Stimulated activated naive B cell treated with anti-CD40 and anti-IgM and Interleukin-4, amounts not matched to agents 10 μg/mL and 1 μg/mL and 100 μg/mL, for 72 hours (primary cell): ENCODE measurements at regions not wholly inside any gene's neighbourhood (a gene's known extent, or its start where the extent isn't known, plus 50 kb on each side); places are given as distances from the start of the nearest gene placed in this dataset.
"Not testable (repeated sequence)": the region's sequence is repeated elsewhere in the genome, so short reads cannot be mapped to it uniquely, and the experiment has no call there.

ENCODE experiments used
- ATAC-seq, 2 donors: fragments of 150-1000 bp; cut with Tn5 transposase; replicated peaks; 2 replicates each; pipeline ENCODE4 v1.10.0; 2021; ENCODE audit warnings: moderate library complexity in 1 of 2
- DNase-seq: peaks from one replicate; pipeline ENCODE4 v3.0.0; 2021
- H3K27ac Mint-ChIP-seq: one replicate; pipeline ENCODE4 v1.8.0; 2022; ENCODE audit warnings: mild to moderate bottlenecking, mixed read lengths
- H3K27me3 Mint-ChIP-seq, 2 donors: one replicate each; pipeline ENCODE4 v1.8.0; 2022; ENCODE audit warnings: mixed read lengths in 2 of 2
- H3K36me3 Mint-ChIP-seq, 2 donors: one replicate each; pipeline ENCODE4 v1.8.0; 2022; ENCODE audit warnings: mixed read lengths in 2 of 2, mild to moderate bottlenecking in 1 of 2
- H3K4me1 Mint-ChIP-seq, 2 donors: one replicate each; pipeline ENCODE4 v1.8.0; 2022; ENCODE audit warnings: mixed read lengths in 2 of 2, mild to moderate bottlenecking in 1 of 2
- H3K4me3 Mint-ChIP-seq, 2 donors: one replicate each; pipeline ENCODE4 v1.8.0; 2022; ENCODE audit warnings: mild to moderate bottlenecking in 2 of 2, mixed read lengths in 2 of 2, moderate library complexity in 1 of 2
- H3K9me3 Mint-ChIP-seq, 2 donors: one replicate each; pipeline ENCODE4 v1.8.0; 2022; ENCODE audit warnings: mixed read lengths in 2 of 2, mild to moderate bottlenecking in 1 of 2

DNA sequence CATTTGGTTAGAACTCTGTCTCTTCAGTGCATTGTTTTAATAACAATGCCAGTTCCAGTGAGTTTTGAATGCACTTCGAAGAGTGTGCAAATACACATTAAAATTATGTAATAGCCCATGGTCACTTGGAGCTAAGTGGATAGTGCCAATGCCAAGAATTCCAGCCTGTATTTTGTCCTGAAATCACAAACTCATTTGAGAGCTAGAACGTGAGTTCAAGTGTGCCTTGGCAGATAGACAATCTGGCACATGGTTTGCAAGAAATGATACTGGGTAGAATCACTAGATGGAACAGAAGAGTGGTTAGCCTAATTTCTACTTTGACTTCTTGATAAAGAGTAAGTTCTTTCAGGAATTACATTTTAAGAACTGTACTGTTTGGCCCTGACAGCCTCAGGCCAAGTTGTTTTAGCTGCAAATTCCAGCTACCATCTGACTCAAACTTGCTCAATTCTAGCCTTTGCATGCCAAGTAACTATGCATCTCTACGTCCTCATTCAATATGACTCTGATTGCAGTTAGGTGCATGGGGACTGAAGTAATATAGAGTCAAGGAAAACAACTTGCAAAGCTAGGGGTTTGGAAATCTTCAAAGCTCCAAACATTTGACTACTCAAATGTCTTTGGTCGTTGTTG lies 131.9 kb upstream of the SMIM31 start:
- DNase-seq (no peak), ATAC-seq (no peak)
- Mint-ChIP-seq H3K9me3 (peaks cover 13 to 19% of the 10 kb centered on the region in 2 donors), H3K27me3 (no peaks in the 10 kb centered on the region), H3K4me1 (peaks cover 0 to 2% of the 10 kb centered on the region in 2 donors), H3K36me3 (no peaks in the 10 kb centered on the region), H3K4me3 (no peak overlapping the region), H3K27ac (no peak overlapping the region)

DNA sequence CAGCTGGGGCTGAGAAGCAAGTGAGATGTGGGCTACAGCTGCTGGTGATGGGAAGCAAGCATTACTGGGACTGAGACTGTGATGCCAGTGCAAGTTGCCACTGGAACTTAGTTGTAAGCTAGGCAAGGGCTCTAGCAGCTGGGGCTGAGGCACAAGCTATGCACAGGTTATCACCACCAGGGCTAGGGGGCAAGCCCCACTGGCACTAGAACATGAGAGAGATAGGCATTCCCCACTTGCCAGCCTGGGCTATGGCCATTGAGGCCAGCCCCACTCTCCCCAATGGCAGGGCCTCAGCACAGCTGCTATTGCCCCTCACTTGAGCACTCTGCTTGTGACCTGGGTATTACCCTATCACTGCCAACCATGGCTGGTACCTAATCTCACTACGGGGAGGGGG lies 130.8 kb upstream of the SMIM31 start:
- no peak for ATAC-seq
- Mint-ChIP-seq H3K4me1 (peaks cover 0 to 2% of the 10 kb centered on the region in 2 donors), H3K9me3 (peaks cover 18 to 21% of the 10 kb centered on the region in 2 donors), H3K27ac (no peak overlapping the region), H3K27me3 (no peaks in the 10 kb centered on the region), H3K4me3 (no peak overlapping the region), H3K36me3 (no peaks in the 10 kb centered on the region)
- DNase-seq = no peak

DNA sequence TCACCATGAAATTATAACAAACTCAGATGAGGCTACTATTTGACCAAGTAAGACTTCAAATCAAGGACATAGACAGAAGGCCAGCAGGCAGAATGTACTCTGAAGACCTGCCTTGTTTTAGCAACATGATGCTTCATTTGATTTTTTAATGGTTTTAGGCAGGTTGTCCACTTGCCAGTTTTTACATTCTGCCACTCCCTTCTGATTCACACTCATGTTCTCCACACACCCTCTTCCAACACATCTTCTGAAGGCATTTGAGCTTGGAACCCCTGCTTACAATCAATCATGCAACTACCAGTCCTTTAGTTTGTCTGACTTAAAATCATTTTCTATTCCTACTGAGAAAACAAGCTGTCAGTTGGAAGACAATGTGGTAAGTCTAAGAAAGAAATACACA lies 114.9 kb upstream of the SMIM31 start:
- Mint-ChIP-seq H3K9me3 (peaks cover 0 to 1% of the 10 kb centered on the region in 2 donors), H3K27ac (no peak overlapping the region), H3K4me1 (no peaks in the 10 kb centered on the region), H3K36me3 (no peaks in the 10 kb centered on the region), H3K4me3 (no peak overlapping the region), H3K27me3 (no peaks in the 10 kb centered on the region)
- DNase-seq (no peak), ATAC-seq (no peak)

GRCh38 chr4:164648151-164648848 lies 105.6 kb upstream of the SMIM31 start:
- Mint-ChIP-seq H3K9me3 (peaks cover 6 to 10% of the 10 kb centered on the region in 2 donors), H3K4me1 (no peaks in the 10 kb centered on the region), H3K36me3 (no peaks in the 10 kb centered on the region), H3K27ac (no peak overlapping the region), H3K4me3 (no peak overlapping the region), H3K27me3 (no peaks in the 10 kb centered on the region)
- ATAC-seq (no peak), DNase-seq (no peak)

GRCh38 chr4:164648849-164649212 lies 105.1 kb upstream of the SMIM31 start:
- Mint-ChIP-seq H3K4me1 (no peaks in the 10 kb centered on the region), H3K27me3 (no peaks in the 10 kb centered on the region), H3K4me3 (no peak overlapping the region), H3K27ac (no peak overlapping the region), H3K36me3 (no peaks in the 10 kb centered on the region), H3K9me3 (peaks cover 6 to 10% of the 10 kb centered on the region in 2 donors)
- ATAC-seq = no peak
- DNase-seq = no peak

GRCh38 chr4:164659765-164660164 lies 94.2 kb upstream of the SMIM31 start:
- H3K36me3 Mint-ChIP-seq = no peaks in the 10 kb centered on the region
- no peaks in the 10 kb centered on the region for H3K4me1 Mint-ChIP-seq
- DNase-seq (no peak), ATAC-seq (no peak)
- H3K27me3 Mint-ChIP-seq = no peaks in the 10 kb centered on the region
- no peak overlapping the region for H3K27ac Mint-ChIP-seq
- no peak overlapping the region for H3K4me3 Mint-ChIP-seq
- peaks cover 7 to 21% of the 10 kb centered on the region in 2 donors for H3K9me3 Mint-ChIP-seq

DNA sequence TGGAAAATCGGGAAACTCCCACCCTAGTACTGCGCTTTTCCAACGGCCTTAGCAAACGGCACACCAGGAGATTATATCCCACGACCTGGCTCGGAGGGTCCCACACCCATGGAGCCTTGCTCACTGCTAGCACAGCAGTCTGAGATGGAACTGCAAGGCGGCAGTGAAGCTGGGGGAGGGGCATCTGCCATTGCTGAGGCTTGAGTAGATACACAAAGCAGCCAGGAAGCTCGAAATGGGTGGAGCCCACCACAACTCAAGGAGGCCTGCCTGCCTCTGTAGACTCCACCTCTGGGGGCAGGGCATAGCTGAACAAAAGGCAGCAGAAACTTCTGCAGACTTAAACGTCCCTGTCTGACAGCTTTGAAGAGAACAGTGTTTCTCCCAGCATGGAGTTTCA lies 77.8 kb upstream of the SMIM31 start:
- DNase-seq, H3K27ac Mint-ChIP-seq, H3K4me1 Mint-ChIP-seq, ATAC-seq, H3K27me3 Mint-ChIP-seq, H3K9me3 Mint-ChIP-seq, H3K36me3 Mint-ChIP-seq, H3K4me3 Mint-ChIP-seq: not testable (repeated sequence)

- no peaks in the 10 kb centered on the region for H3K4me1 Mint-ChIP-seq
- H3K27ac Mint-ChIP-seq = no peak overlapping the region
- H3K4me3 Mint-ChIP-seq = no peak overlapping the region
- H3K9me3 Mint-ChIP-seq = no peaks in the 10 kb centered on the region
- no peaks in the 10 kb centered on the region for H3K27me3 Mint-ChIP-seq
- DNase-seq (no peak), ATAC-seq (no peak)
- no peaks in the 10 kb centered on the region for H3K36me3 Mint-ChIP-seq
Observed at GRCh38 chr4:164683040-164683439, 70.9 kb upstream of the SMIM31 start.

GRCh38 chr4:164695650-164696049 lies 58.3 kb upstream of the SMIM31 start:
- Mint-ChIP-seq H3K4me3 (no peak overlapping the region), H3K27me3 (peaks cover 0 to 3% of the 10 kb centered on the region in 2 donors), H3K9me3 (peaks cover 0 to 4% of the 10 kb centered on the region in 2 donors)

GRCh38 chr4:164700471-164700870 lies 53.5 kb upstream of the SMIM31 start:
- H3K27ac Mint-ChIP-seq = no peak overlapping the region
- ATAC-seq = no peak
- H3K9me3 Mint-ChIP-seq = peaks cover 0 to 2% of the 10 kb centered on the region in 2 donors
- DNase-seq = no peak
- H3K27me3 Mint-ChIP-seq = no peaks in the 10 kb centered on the region
- H3K4me3 Mint-ChIP-seq = no peak overlapping the region
- no peaks in the 10 kb centered on the region for H3K4me1 Mint-ChIP-seq
- H3K36me3 Mint-ChIP-seq = no peaks in the 10 kb centered on the region

More at GRCh38 chr4:164695650-164696049, 58.3 kb upstream of the SMIM31 start:
- Mint-ChIP-seq H3K36me3 (no peaks in the 10 kb centered on the region), H3K4me1 (no peaks in the 10 kb centered on the region), H3K27ac (no peak overlapping the region)
- ATAC-seq (no peak), DNase-seq (no peak)

GRCh38 chr4:164701665-164702064 lies 52.3 kb upstream of the SMIM31 start:
- no peak overlapping the region for H3K27ac Mint-ChIP-seq
- no peak for ATAC-seq
- DNase-seq = no peak
- H3K4me3 Mint-ChIP-seq = no peak overlapping the region
- H3K27me3 Mint-ChIP-seq = no peaks in the 10 kb centered on the region
- no peaks in the 10 kb centered on the region for H3K36me3 Mint-ChIP-seq
- no peaks in the 10 kb centered on the region for H3K4me1 Mint-ChIP-seq
- H3K9me3 Mint-ChIP-seq = peaks cover 0 to 2% of the 10 kb centered on the region in 2 donors
